CD8-positive, alpha-beta memory T cell (primary cell): ENCODE measurements at regions not wholly inside any gene's neighbourhood (a gene's known extent, or its start where the extent isn't known, plus 50 kb on each side); places are given as distances from the start of the nearest gene placed in this dataset.
"Not testable (repeated sequence)": the region's sequence is repeated elsewhere in the genome, so short reads cannot be mapped to it uniquely, and the experiment has no call there.

Source experiments
- CTCF ChIA-PET: fragments of 350-600 bp; sonication (Branson Sonifier 250); formaldehyde crosslinking; loops from one replicate; lab custom pipeline; 2021; ENCODE audit warnings: antibody characterized with exemption; lab: Charles Lee
- POLR2A ChIA-PET: fragments of 350-600 bp; sonication (Branson Sonifier 250); formaldehyde crosslinking; loops from one replicate; lab custom pipeline; 2021; ENCODE audit warnings: antibody characterized with exemption; lab: Charles Lee
- DNase-seq, 5 donors: peaks; one replicate each; pipeline versions ENCODE4 v3.0.0 to v3.0.0-alpha.2; 2020 to 2022; ENCODE audit warnings: mixed read lengths in 1 of 5
- H3K27ac ChIP-seq: one replicate; pipeline ENCODE4 v1.7.0; 2013; ENCODE audit warnings: low read depth, mild to moderate bottlenecking, low read length, moderate library complexity
- H3K27me3 ChIP-seq: 2 replicates; pipeline ENCODE4 v1.7.0; 2013; ENCODE audit warnings: low read length, mild to moderate bottlenecking; ENCODE audit not compliant: insufficient read depth, poor library complexity, severe bottlenecking
- H3K36me3 ChIP-seq: 2 replicates; pipeline ENCODE4 v1.7.0; 2013; ENCODE audit warnings: mild to moderate bottlenecking, low read length, moderate library complexity; ENCODE audit not compliant: insufficient read depth
- H3K4me1 ChIP-seq: 2 replicates; pipeline ENCODE4 v1.7.0; 2013; ENCODE audit warnings: mild to moderate bottlenecking, low read length, moderate library complexity; ENCODE audit not compliant: insufficient read depth
- H3K4me3 ChIP-seq: 2 replicates; pipeline ENCODE4 v1.7.0; 2013; ENCODE audit warnings: mild to moderate bottlenecking, low read length
- H3K9me3 ChIP-seq: 2 replicates; pipeline ENCODE4 v1.7.0; 2013; ENCODE audit warnings: mild to moderate bottlenecking, low read length
- H3K27ac Mint-ChIP-seq, 8 donors: one replicate each; pipeline ENCODE4 v1.8.0; 2020 to 2021; ENCODE audit warnings: mixed read lengths in 8 of 8, mild to moderate bottlenecking in 6 of 8, inconsistent platforms in 3 of 8, moderate library complexity in 3 of 8
- H3K27me3 Mint-ChIP-seq, 2 donors: one replicate each; pipeline ENCODE4 v1.8.0; 2020 to 2021; ENCODE audit warnings: mixed read lengths in 2 of 2, mild to moderate bottlenecking in 1 of 2, moderate library complexity in 1 of 2
- H3K36me3 Mint-ChIP-seq, 3 donors: one replicate each; pipeline ENCODE4 v1.8.0; 2020 to 2021; ENCODE audit warnings: mixed read lengths in 3 of 3, inconsistent platforms in 1 of 3, mild to moderate bottlenecking in 1 of 3
- H3K4me1 Mint-ChIP-seq, 3 donors: one replicate each; pipeline ENCODE4 v1.8.0; 2020 to 2021; ENCODE audit warnings: mixed read lengths in 3 of 3, inconsistent platforms in 1 of 3, mild to moderate bottlenecking in 1 of 3
- H3K4me3 Mint-ChIP-seq, 7 donors: one replicate each; pipeline ENCODE4 v1.8.0; 2020 to 2021; ENCODE audit warnings: mixed read lengths in 7 of 7, mild to moderate bottlenecking in 6 of 7, moderate library complexity in 4 of 7, inconsistent platforms in 2 of 7
- H3K9me3 Mint-ChIP-seq, 5 donors: one replicate each; pipeline ENCODE4 v1.8.0; 2020 to 2022; ENCODE audit warnings: mixed read lengths in 5 of 5, mild to moderate bottlenecking in 3 of 5, moderate library complexity in 2 of 5, inconsistent platforms in 1 of 5

- no peak for DNase-seq
- Mint-ChIP-seq H3K4me3 (no peak overlapping the region), H3K27ac (no peak overlapping the region), H3K27me3 (no peaks in the 10 kb centered on the region), H3K4me1 (no peaks in the 10 kb centered on the region), H3K9me3 (peaks cover 1 to 6% (median 5%) of the 10 kb centered on the region in 5 donors), H3K36me3 (peaks cover 0 to 2% (median 0%) of the 10 kb centered on the region in 3 donors)
- no peaks in the 10 kb centered on the region for H3K4me1 ChIP-seq
- no peak overlapping the region for H3K27ac ChIP-seq
- H3K36me3 ChIP-seq, result no peaks in the 10 kb centered on the region
- POLR2A ChIA-PET, result no interaction called here
- no peaks in the 10 kb centered on the region for H3K9me3 ChIP-seq
- CTCF ChIA-PET, result no interaction called here
- H3K4me3 ChIP-seq, result no peak overlapping the region
- no peaks in the 10 kb centered on the region for H3K27me3 ChIP-seq
Observed at GRCh38 chr3:152769523-152769922, 65.4 kb upstream of the P2RY1 start.

- POLR2A ChIA-PET, result no interaction called here
- H3K4me1 Mint-ChIP-seq, result no peaks in the 10 kb centered on the region
- H3K27ac Mint-ChIP-seq, result no peak overlapping the region
- no peaks in the 10 kb centered on the region for H3K9me3 ChIP-seq
- no peaks in the 10 kb centered on the region for H3K36me3 ChIP-seq
- CTCF ChIA-PET, result no interaction called here
- H3K27ac ChIP-seq, result no peak overlapping the region
- H3K4me3 Mint-ChIP-seq, result no peak overlapping the region
- DNase-seq, result no peak
- H3K9me3 Mint-ChIP-seq, result peaks cover 0 to 6% (median 2%) of the 10 kb centered on the region in 5 donors
- H3K4me3 ChIP-seq, result no peak overlapping the region
- no peaks in the 10 kb centered on the region for H3K27me3 Mint-ChIP-seq
- H3K27me3 ChIP-seq, result no peaks in the 10 kb centered on the region
- H3K36me3 Mint-ChIP-seq, result no peaks in the 10 kb centered on the region
- no peaks in the 10 kb centered on the region for H3K4me1 ChIP-seq
Observed at GRCh38 chr3:152770296-152770695, 64.6 kb upstream of the P2RY1 start.

- no peaks in the 10 kb centered on the region for H3K36me3 Mint-ChIP-seq
- CTCF ChIA-PET, result no interaction called here
Observed at GRCh38 chr3:152771120-152771519, 63.8 kb upstream of the P2RY1 start.

GRCh38 chr3:152772674-152773225 lies 62.2 kb upstream of the P2RY1 start:
- ChIA-PET CTCF (no interaction called here), POLR2A (no interaction called here)
- no peaks in the 10 kb centered on the region for H3K36me3 Mint-ChIP-seq
- no peaks in the 10 kb centered on the region for H3K36me3 ChIP-seq
- H3K9me3 ChIP-seq, result no peaks in the 10 kb centered on the region
- H3K4me3 Mint-ChIP-seq, result no peak overlapping the region
- H3K9me3 Mint-ChIP-seq, result peaks cover 0 to 5% (median 4%) of the 10 kb centered on the region in 5 donors
- H3K4me1 Mint-ChIP-seq, result no peaks in the 10 kb centered on the region
- H3K4me1 ChIP-seq, result no peaks in the 10 kb centered on the region
- H3K4me3 ChIP-seq, result no peak overlapping the region
- no peaks in the 10 kb centered on the region for H3K27me3 ChIP-seq
- DNase-seq, result no peak
- H3K27ac Mint-ChIP-seq, result no peak overlapping the region
- no peaks in the 10 kb centered on the region for H3K27me3 Mint-ChIP-seq
- no peak overlapping the region for H3K27ac ChIP-seq

More at GRCh38 chr3:152771120-152771519, 63.8 kb upstream of the P2RY1 start:
- POLR2A ChIA-PET, result no interaction called here
- H3K36me3 ChIP-seq, result no peaks in the 10 kb centered on the region
- no peak overlapping the region for H3K27ac ChIP-seq
- no peak overlapping the region for H3K27ac Mint-ChIP-seq
- no peaks in the 10 kb centered on the region for H3K4me1 Mint-ChIP-seq
- no peaks in the 10 kb centered on the region for H3K9me3 ChIP-seq
- H3K9me3 Mint-ChIP-seq, result peaks cover 0 to 4% (median 2%) of the 10 kb centered on the region in 5 donors
- no peaks in the 10 kb centered on the region for H3K4me1 ChIP-seq
- no peak overlapping the region for H3K4me3 Mint-ChIP-seq
- no peaks in the 10 kb centered on the region for H3K27me3 ChIP-seq
- no peaks in the 10 kb centered on the region for H3K27me3 Mint-ChIP-seq
- DNase-seq, result no peak
- no peak overlapping the region for H3K4me3 ChIP-seq

- ChIA-PET POLR2A (no interaction called here), CTCF (no interaction called here)
- no peaks in the 10 kb centered on the region for H3K4me1 ChIP-seq
- H3K4me3 ChIP-seq, result no peak overlapping the region
- H3K27me3 ChIP-seq, result no peaks in the 10 kb centered on the region
- H3K27ac ChIP-seq, result no peak overlapping the region
- H3K27me3 Mint-ChIP-seq, result no peaks in the 10 kb centered on the region
- no peak for DNase-seq
- H3K36me3 Mint-ChIP-seq, result no peaks in the 10 kb centered on the region
- H3K27ac Mint-ChIP-seq, result no peak overlapping the region
- H3K9me3 Mint-ChIP-seq, result peaks cover 0 to 5% (median 2%) of the 10 kb centered on the region in 5 donors
- H3K36me3 ChIP-seq, result no peaks in the 10 kb centered on the region
- H3K4me1 Mint-ChIP-seq, result no peaks in the 10 kb centered on the region
- no peaks in the 10 kb centered on the region for H3K9me3 ChIP-seq
- no peak overlapping the region for H3K4me3 Mint-ChIP-seq
Observed at GRCh38 chr3:152773633-152774032, 61.3 kb upstream of the P2RY1 start.

GRCh38 chr3:152774230-152774629 lies 60.7 kb upstream of the P2RY1 start:
- POLR2A ChIA-PET, H3K27ac ChIP-seq, H3K4me1 Mint-ChIP-seq, H3K4me3 ChIP-seq, H3K9me3 ChIP-seq, DNase-seq, H3K36me3 ChIP-seq, H3K36me3 Mint-ChIP-seq, H3K4me3 Mint-ChIP-seq, H3K27me3 Mint-ChIP-seq, H3K27me3 ChIP-seq, H3K27ac Mint-ChIP-seq, H3K9me3 Mint-ChIP-seq, H3K4me1 ChIP-seq, CTCF ChIA-PET: not testable (repeated sequence)

- H3K4me1 ChIP-seq, result no peaks in the 10 kb centered on the region
- DNase-seq, result no peak
- POLR2A ChIA-PET, result no interaction called here
- Mint-ChIP-seq H3K36me3 (no peaks in the 10 kb centered on the region), H3K27me3 (no peaks in the 10 kb centered on the region), H3K4me3 (no peak overlapping the region), H3K4me1 (no peaks in the 10 kb centered on the region), H3K27ac (no peak overlapping the region), H3K9me3 (peaks cover 0 to 5% (median 2%) of the 10 kb centered on the region in 5 donors)
- H3K27ac ChIP-seq, result no peak overlapping the region
- H3K4me3 ChIP-seq, result no peak overlapping the region
- CTCF ChIA-PET, result no interaction called here
- H3K36me3 ChIP-seq, result no peaks in the 10 kb centered on the region
- no peaks in the 10 kb centered on the region for H3K27me3 ChIP-seq
- no peaks in the 10 kb centered on the region for H3K9me3 ChIP-seq
Observed at GRCh38 chr3:152778022-152778421, 56.9 kb upstream of the P2RY1 start.

- H3K9me3 ChIP-seq, result no peaks in the 10 kb centered on the region
- H3K27ac ChIP-seq, result no peak overlapping the region
- CTCF ChIA-PET, result no interaction called here
- H3K4me1 ChIP-seq, result no peaks in the 10 kb centered on the region
- no peak overlapping the region for H3K27ac Mint-ChIP-seq
- H3K27me3 ChIP-seq, result no peaks in the 10 kb centered on the region
- no peak overlapping the region for H3K4me3 ChIP-seq
- H3K9me3 Mint-ChIP-seq, result peaks cover 0 to 4% (median 2%) of the 10 kb centered on the region in 5 donors
- H3K27me3 Mint-ChIP-seq, result peaks cover 0 to 2% of the 10 kb centered on the region in 2 donors
- DNase-seq, result no peak
- H3K36me3 ChIP-seq, result no peaks in the 10 kb centered on the region
- H3K4me1 Mint-ChIP-seq, result no peaks in the 10 kb centered on the region
- no peaks in the 10 kb centered on the region for H3K36me3 Mint-ChIP-seq
- POLR2A ChIA-PET, result no interaction called here
- no peak overlapping the region for H3K4me3 Mint-ChIP-seq
Observed at GRCh38 chr3:152779653-152780052, 55.3 kb upstream of the P2RY1 start.
